ENCODE measurements at regions not wholly inside any gene's neighbourhood (a gene's known extent, or its start where the extent isn't known, plus 50 kb on each side); places are given as distances from the start of the nearest gene placed in this dataset.

DNA sequence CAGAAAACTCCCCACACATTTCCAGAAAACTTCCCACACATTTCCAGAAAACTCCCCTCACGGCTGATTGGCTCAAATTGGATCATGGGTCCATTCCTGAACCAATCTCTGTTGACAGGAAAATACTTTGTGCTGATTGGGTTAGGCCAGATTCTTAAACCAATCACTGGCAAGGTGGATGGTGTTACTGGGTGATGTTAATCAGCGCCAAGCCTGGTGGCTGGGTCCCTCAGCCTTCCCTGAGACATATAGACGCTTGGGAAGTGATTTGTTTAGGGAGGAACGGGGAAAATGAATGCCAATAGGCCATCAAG is 199.4 kb upstream of the UBE2E2 start:
- no peaks in the 10 kb centered on the region for H3K9me2 ChIP-seq (ENCODE audit: low read depth, low read length)
- no peaks in the 10 kb centered on the region for H3K36me3 ChIP-seq (ENCODE audit: insufficient read depth, low read length)
- no peak overlapping the region for H3K4me2 ChIP-seq (ENCODE audit: low read length)
- H4K20me1 ChIP-seq (ENCODE audit: insufficient read depth, low read length) = no peaks in the 10 kb centered on the region
- H3K4me1 ChIP-seq (ENCODE audit: insufficient read depth, low read length, severe bottlenecking) = no peaks in the 10 kb centered on the region
- no peaks in the 10 kb centered on the region for H3K9me3 ChIP-seq (ENCODE audit: low read length)
- H2AFZ ChIP-seq (ENCODE audit: low read length) = no peak overlapping the region
- H3K9ac ChIP-seq (ENCODE audit: low read length) = no peak overlapping the region
- TF ChIP-seq, protein P1, sequence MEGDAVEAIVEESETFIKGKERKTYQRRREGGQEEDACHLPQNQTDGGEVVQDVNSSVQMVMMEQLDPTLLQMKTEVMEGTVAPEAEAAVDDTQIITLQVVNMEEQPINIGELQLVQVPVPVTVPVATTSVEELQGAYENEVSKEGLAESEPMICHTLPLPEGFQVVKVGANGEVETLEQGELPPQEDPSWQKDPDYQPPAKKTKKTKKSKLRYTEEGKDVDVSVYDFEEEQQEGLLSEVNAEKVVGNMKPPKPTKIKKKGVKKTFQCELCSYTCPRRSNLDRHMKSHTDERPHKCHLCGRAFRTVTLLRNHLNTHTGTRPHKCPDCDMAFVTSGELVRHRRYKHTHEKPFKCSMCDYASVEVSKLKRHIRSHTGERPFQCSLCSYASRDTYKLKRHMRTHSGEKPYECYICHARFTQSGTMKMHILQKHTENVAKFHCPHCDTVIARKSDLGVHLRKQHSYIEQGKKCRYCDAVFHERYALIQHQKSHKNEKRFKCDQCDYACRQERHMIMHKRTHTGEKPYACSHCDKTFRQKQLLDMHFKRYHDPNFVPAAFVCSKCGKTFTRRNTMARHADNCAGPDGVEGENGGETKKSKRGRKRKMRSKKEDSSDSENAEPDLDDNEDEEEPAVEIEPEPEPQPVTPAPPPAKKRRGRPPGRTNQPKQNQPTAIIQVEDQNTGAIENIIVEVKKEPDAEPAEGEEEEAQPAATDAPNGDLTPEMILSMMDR (IDR thresholded peaks at IDR 0.05; ENCODE audit: low read length) = no peak
- TF ChIP-seq EZH2 (IDR thresholded peaks at IDR 0.05; ENCODE audit: borderline replicate concordance, low read length) = no peak
- H3K27me3 ChIP-seq (ENCODE audit: insufficient read depth, low read length) = no peaks in the 10 kb centered on the region
- H3K27ac ChIP-seq (ENCODE audit: low read depth, low read length, poor library complexity, severe bottlenecking) = no peak overlapping the region
- no peaks in the 10 kb centered on the region for H3F3A ChIP-seq (ENCODE audit: insufficient read depth, low read length)
- H3K4me3 ChIP-seq (ENCODE audit: low read depth, low read length, poor library complexity, severe bottlenecking) = no peak overlapping the region
- no peaks in the 10 kb centered on the region for H3K79me2 ChIP-seq (ENCODE audit: insufficient read depth, low read length)

DNA sequence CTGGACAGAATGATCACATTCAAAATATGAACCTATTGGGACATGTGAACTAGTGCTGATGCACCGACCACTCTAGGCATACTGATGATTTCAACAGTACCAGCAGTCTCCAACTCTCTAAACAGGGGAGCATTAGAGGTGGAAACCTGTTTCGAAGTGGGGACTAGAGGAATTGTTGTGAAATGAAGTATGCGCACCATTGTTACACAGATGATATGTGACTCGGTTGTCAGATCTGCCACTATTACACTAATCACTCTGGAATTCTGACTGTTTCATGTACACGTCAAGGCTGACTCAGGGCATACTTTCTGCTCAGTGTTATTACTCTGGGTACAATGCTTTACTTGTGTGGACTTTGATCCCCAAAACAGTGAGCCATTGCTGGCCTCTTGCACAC is 198.2 kb upstream of the UBE2E2 start:
- Histone ChIP-seq H4K20me1 (ENCODE audit: insufficient read depth, low read length) (no peaks in the 10 kb centered on the region), H3K9me3 (ENCODE audit: low read length) (no peaks in the 10 kb centered on the region), H3K27ac (ENCODE audit: low read depth, low read length, poor library complexity, severe bottlenecking) (no peak overlapping the region), H3K4me2 (ENCODE audit: low read length) (no peak overlapping the region), H3K9ac (ENCODE audit: low read length) (no peak overlapping the region), H3K36me3 (ENCODE audit: insufficient read depth, low read length) (no peaks in the 10 kb centered on the region), H3F3A (ENCODE audit: insufficient read depth, low read length) (no peaks in the 10 kb centered on the region), H3K9me2 (ENCODE audit: low read depth, low read length) (no peaks in the 10 kb centered on the region), H3K4me1 (ENCODE audit: insufficient read depth, low read length, severe bottlenecking) (no peaks in the 10 kb centered on the region), H2AFZ (ENCODE audit: low read length) (no peak overlapping the region), H3K4me3 (ENCODE audit: low read depth, low read length, poor library complexity, severe bottlenecking) (no peak overlapping the region), H3K79me2 (ENCODE audit: insufficient read depth, low read length) (no peaks in the 10 kb centered on the region), H3K27me3 (ENCODE audit: insufficient read depth, low read length) (no peaks in the 10 kb centered on the region)
- TF ChIP-seq, protein P1 (IDR thresholded peaks at IDR 0.05; ENCODE audit: low read length) = no peak
- no peak for TF ChIP-seq EZH2 (IDR thresholded peaks at IDR 0.05; ENCODE audit: borderline replicate concordance, low read length)

DNA sequence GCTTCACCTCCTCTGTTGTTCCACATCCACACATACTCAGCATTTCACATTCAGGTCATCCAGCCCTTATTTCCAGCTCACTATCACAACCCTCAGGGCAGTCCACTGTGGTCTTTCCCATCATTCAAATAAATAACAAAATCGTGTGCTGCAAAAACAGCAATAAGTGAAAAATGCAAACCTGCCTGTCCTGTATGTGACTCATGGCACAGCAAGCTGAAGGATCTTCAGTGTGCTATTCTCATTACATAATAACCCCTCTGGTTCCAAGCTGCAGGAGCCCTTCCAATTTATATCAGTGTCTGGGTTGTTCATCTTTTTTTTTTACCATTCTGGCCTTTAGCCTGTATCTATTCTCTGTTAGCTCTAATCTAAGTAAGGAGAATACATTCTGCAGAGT is 185.3 kb upstream of the UBE2E2 start:
- Histone ChIP-seq H3K4me1 (ENCODE audit: insufficient read depth, low read length, severe bottlenecking) (no peaks in the 10 kb centered on the region), H3K79me2 (ENCODE audit: insufficient read depth, low read length) (no peaks in the 10 kb centered on the region), H2AFZ (ENCODE audit: low read length) (no peak overlapping the region), H3K4me2 (ENCODE audit: low read length) (no peak overlapping the region), H3K27ac (ENCODE audit: low read depth, low read length, poor library complexity, severe bottlenecking) (no peak overlapping the region), H3K4me3 (ENCODE audit: low read depth, low read length, poor library complexity, severe bottlenecking) (no peak overlapping the region), H3K36me3 (ENCODE audit: insufficient read depth, low read length) (no peaks in the 10 kb centered on the region), H3K9me2 (ENCODE audit: low read depth, low read length) (no peaks in the 10 kb centered on the region), H3K9me3 (ENCODE audit: low read length) (no peaks in the 10 kb centered on the region), H4K20me1 (ENCODE audit: insufficient read depth, low read length) (no peaks in the 10 kb centered on the region), H3K9ac (ENCODE audit: low read length) (no peak overlapping the region), H3K27me3 (ENCODE audit: insufficient read depth, low read length) (no peaks in the 10 kb centered on the region), H3F3A (ENCODE audit: insufficient read depth, low read length) (no peaks in the 10 kb centered on the region)
- TF ChIP-seq, protein P1 (IDR thresholded peaks at IDR 0.05; ENCODE audit: low read length) = no peak
- no peak for TF ChIP-seq EZH2 (IDR thresholded peaks at IDR 0.05; ENCODE audit: borderline replicate concordance, low read length)
